ENCODE measurements at regions not wholly inside any gene's neighbourhood (a gene's known extent, or its start where the extent isn't known, plus 50 kb on each side); places are given as distances from the start of the nearest gene placed in this dataset.

GRCh38 chr17:77543801-77544200 is 403.0 kb downstream of the SEC14L1 start:
- no peaks in the 10 kb centered on the region for H3K27me3 ChIP-seq
- no peaks in the 10 kb centered on the region for H3K36me3 ChIP-seq
- no peaks in the 10 kb centered on the region for H3K4me1 ChIP-seq
- no peak overlapping the region for H3K4me3 ChIP-seq
- TF ChIP-seq CTCF (IDR thresholded peaks at IDR 0.05) (no peak), POLR2A (IDR thresholded peaks at IDR 0.05) (no peak), POLR2AphosphoS5 (IDR thresholded peaks at IDR 0.05) (no peak)
- DNase-seq (ENCODE audit: low spot score in 2 of 2), result no peak
- no peak overlapping the region for H3K27ac ChIP-seq
- no peaks in the 10 kb centered on the region for H3K9me3 ChIP-seq
- intact Hi-C loops (cut with DNase I; ENCODE audit: low total_unique reads), result loop anchor here (5.0 kb wide), 1 partner anchor 484 kb away; no protein-coding TSS in a partner anchor

GRCh38 chr17:77544347-77545110 is 403.8 kb downstream of the SEC14L1 start:
- TF ChIP-seq POLR2AphosphoS5 (IDR thresholded peaks at IDR 0.05) (no peak), POLR2A (IDR thresholded peaks at IDR 0.05) (no peak), CTCF (IDR thresholded peaks at IDR 0.05) (no peak)
- intact Hi-C loops (cut with DNase I; ENCODE audit: low total_unique reads), result loop anchor here (5.0 kb wide), 1 partner anchor 483 kb away; no protein-coding TSS in a partner anchor

GRCh38 chr17:77546772-77547241 is 406.0 kb downstream of the SEC14L1 start:
- Histone ChIP-seq H3K4me1 (no peaks in the 10 kb centered on the region), H3K9me3 (no peaks in the 10 kb centered on the region), H3K27me3 (no peaks in the 10 kb centered on the region), H3K4me3 (peak overlapping the region in 1 of 3 donors; percentile 17), H3K36me3 (no peaks in the 10 kb centered on the region), H3K27ac (no peak overlapping the region)
- DNase-seq (ENCODE audit: low spot score in 2 of 2), result no peak
- intact Hi-C loops (cut with DNase I; ENCODE audit: low total_unique reads), result no loop called here
- TF ChIP-seq CTCF (IDR thresholded peaks at IDR 0.05), result no peak
- no peak for TF ChIP-seq POLR2A (IDR thresholded peaks at IDR 0.05)
- TF ChIP-seq POLR2AphosphoS5 (IDR thresholded peaks at IDR 0.05), result no peak

More at GRCh38 chr17:77544347-77545110, 403.8 kb downstream of the SEC14L1 start:
- no peaks in the 10 kb centered on the region for H3K27me3 ChIP-seq
- H3K9me3 ChIP-seq, result no peaks in the 10 kb centered on the region
- no peak overlapping the region for H3K4me3 ChIP-seq
- DNase-seq (ENCODE audit: low spot score in 2 of 2), result no peak
- H3K36me3 ChIP-seq, result no peaks in the 10 kb centered on the region
- no peak overlapping the region for H3K27ac ChIP-seq
- no peaks in the 10 kb centered on the region for H3K4me1 ChIP-seq

GRCh38 chr17:77548967-77549366 is 408.2 kb downstream of the SEC14L1 start:
- H3K27ac ChIP-seq, result no peak overlapping the region
- no peaks in the 10 kb centered on the region for H3K36me3 ChIP-seq
- no peak for TF ChIP-seq POLR2AphosphoS5 (IDR thresholded peaks at IDR 0.05)
- TF ChIP-seq POLR2A (IDR thresholded peaks at IDR 0.05), result no peak
- TF ChIP-seq CTCF (IDR thresholded peaks at IDR 0.05), result no peak
- H3K9me3 ChIP-seq, result no peaks in the 10 kb centered on the region
- H3K27me3 ChIP-seq, result no peaks in the 10 kb centered on the region
- intact Hi-C loops (cut with DNase I; ENCODE audit: low total_unique reads), result no loop called here
- no peaks in the 10 kb centered on the region for H3K4me1 ChIP-seq
- no peak for DNase-seq (ENCODE audit: low spot score in 2 of 2)
- H3K4me3 ChIP-seq, result no peak overlapping the region

- intact Hi-C loops (cut with DNase I; ENCODE audit: low total_unique reads), result no loop called here
- Histone ChIP-seq H3K27me3 (no peaks in the 10 kb centered on the region), H3K4me3 (no peak overlapping the region), H3K36me3 (no peaks in the 10 kb centered on the region), H3K9me3 (no peaks in the 10 kb centered on the region), H3K4me1 (no peaks in the 10 kb centered on the region), H3K27ac (no peak overlapping the region)
- TF ChIP-seq CTCF (IDR thresholded peaks at IDR 0.05), result no peak
- TF ChIP-seq POLR2A (IDR thresholded peaks at IDR 0.05), result no peak
- no peak for DNase-seq (ENCODE audit: low spot score in 2 of 2)
These were observed 408.7 kb upstream of the TNRC6C start for GRCh38 chr17:77549726-77550366.

All from breast epithelium (tissue), 4 donors.